Keratinocyte (primary cell): ENCODE measurements at regions not wholly inside any gene's neighbourhood (a gene's known extent, or its start where the extent isn't known, plus 50 kb on each side); places are given as distances from the start of the nearest gene placed in this dataset.

Source experiments
- DNase-seq: peaks from one replicate; pipeline ENCODE4 v3.0.0-alpha.2; 2011; ENCODE audit warnings: low read depth, missing footprints, low spot score
- FAIRE-seq: peaks from 2 replicates; lab custom pipeline; 2011; peaks lifted over from hg19 to GRCh38; lab: Jason Lieb, UNC
- H2AFZ ChIP-seq: 2 replicates; pipeline ENCODE4 v1.6.0; 2012; ENCODE audit warnings: low read length, control low read depth, inconsistent platforms; ENCODE audit not compliant: control insufficient read depth
- H3K27ac ChIP-seq: 2 replicates; pipeline ENCODE4 v1.5.1; 2011; ENCODE audit warnings: low read length; ENCODE audit not compliant: control insufficient read depth, insufficient read depth
- H3K27me3 ChIP-seq: 3 replicates; pipeline ENCODE4 v1.6.0; 2011; ENCODE audit warnings: low read length; ENCODE audit not compliant: control insufficient read depth, insufficient read depth; ENCODE audit errors: extremely low read depth
- H3K36me3 ChIP-seq, 2 experiments: 2 replicates in 1 of 2; 3 replicates in 1 of 2; pipeline ENCODE4 v1.5.1; 2011; ENCODE audit warnings: low read length in 2 of 2, mild to moderate bottlenecking in 1 of 2; ENCODE audit not compliant: control insufficient read depth in 2 of 2, insufficient read depth in 2 of 2; ENCODE audit errors: extremely low read depth in 1 of 2
- H3K4me1 ChIP-seq: 3 replicates; pipeline ENCODE4 v1.5.1; 2011; ENCODE audit warnings: low read length; ENCODE audit not compliant: control insufficient read depth, insufficient read depth; ENCODE audit errors: extremely low read depth
- H3K4me2 ChIP-seq: 3 replicates; pipeline ENCODE4 v1.6.0; 2011; ENCODE audit warnings: low read depth, low read length; ENCODE audit not compliant: control insufficient read depth, insufficient read depth; ENCODE audit errors: extremely low read depth
- H3K4me3 ChIP-seq, 3 experiments: fragments of 200-600 bp in 1 of 3; sonication (generic) in 1 of 3; 2 replicates in 2 of 3; 3 replicates in 1 of 3; pipeline ENCODE4 v1.5.1; 2011 to 2016; ENCODE audit warnings: low read length in 3 of 3, mild to moderate bottlenecking in 3 of 3, control low read depth in 2 of 3, inconsistent platforms in 1 of 3, low read depth in 1 of 3, mixed read lengths in 1 of 3, mixed run types in 1 of 3, moderate library complexity in 1 of 3; ENCODE audit not compliant: control insufficient read depth in 2 of 3, insufficient read depth in 2 of 3; ENCODE audit errors: extremely low read depth in 1 of 3
- H3K79me2 ChIP-seq: 2 replicates; pipeline ENCODE4 v1.6.0; 2012; ENCODE audit warnings: low read length; ENCODE audit not compliant: control insufficient read depth, insufficient read depth
- H3K9ac ChIP-seq: 3 replicates; pipeline ENCODE4 v1.6.0; 2011; ENCODE audit warnings: low read length; ENCODE audit not compliant: control insufficient read depth, insufficient read depth; ENCODE audit errors: extremely low read depth
- H3K9me1 ChIP-seq: 3 replicates; pipeline ENCODE4 v1.6.0; 2011; ENCODE audit warnings: low read length; ENCODE audit not compliant: control insufficient read depth, insufficient read depth; ENCODE audit errors: extremely low read depth
- H3K9me3 ChIP-seq: 2 replicates; pipeline ENCODE4 v1.5.1; 2012; ENCODE audit warnings: low read depth, low read length; ENCODE audit not compliant: control insufficient read depth
- H4K20me1 ChIP-seq: 3 replicates; pipeline ENCODE4 v1.6.0; 2011; ENCODE audit warnings: low read length; ENCODE audit not compliant: control insufficient read depth, insufficient read depth; ENCODE audit errors: extremely low read depth
- CTCF ChIP-seq, 3 experiments: IDR thresholded peaks in 1 of 3; conservative IDR thresholded peaks in 1 of 3; optimal IDR thresholded peaks in 1 of 3; 2 replicates in 2 of 3; 3 replicates in 1 of 3; pipeline versions ENCODE3 to v1.5.1; 2011; ENCODE audit warnings: low read length in 3 of 3, mild to moderate bottlenecking in 3 of 3, moderate library complexity in 2 of 3, control low read depth in 1 of 3, inconsistent platforms in 1 of 3; ENCODE audit not compliant: insufficient read depth in 2 of 3; ENCODE audit errors: extremely low read depth in 1 of 3
- EZH2 ChIP-seq: IDR thresholded peaks from one replicate; pipeline ENCODE4 v1.6.1; 2012; ENCODE audit warnings: inconsistent platforms, mild to moderate bottlenecking, low read length, moderate library complexity
- dilution Hi-C: fragments of 300-500 bp; cut with MboI; formaldehyde crosslinking; loops from one replicate; pipeline ENCODE4 v1.7.0; 2020; ENCODE audit warnings: low sequenced_read_pairs; ENCODE audit not compliant: extremely low pct_ligation_motif_present

DNA sequence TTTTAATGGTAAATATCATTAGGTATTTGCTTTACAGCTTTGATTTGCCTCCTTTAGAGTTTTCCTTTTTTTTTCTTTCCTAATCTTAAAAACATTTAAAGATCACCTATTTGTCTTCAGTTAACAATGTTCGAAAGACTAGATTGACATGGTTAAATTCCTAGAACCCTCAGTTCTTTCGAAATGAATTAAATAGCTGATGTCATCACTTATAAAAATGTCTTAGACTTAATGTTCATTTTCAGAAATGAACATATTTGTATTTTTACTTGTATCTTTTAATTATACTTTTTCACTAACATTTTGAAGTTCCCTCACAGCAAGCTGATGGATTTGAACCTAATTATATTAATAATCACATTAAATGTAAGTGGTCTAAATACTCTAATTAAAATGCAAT lies 205.3 kb upstream of the IRX4 start:
- Histone ChIP-seq H3K79me2 (no peaks in the 10 kb centered on the region), H3K4me1 (no peaks in the 10 kb centered on the region), H3K27ac (no peak overlapping the region), H3K4me2 (no peak overlapping the region), H3K36me3 (no peaks in the 10 kb centered on the region), H3K9me3 (no peaks in the 10 kb centered on the region), H4K20me1 (no peaks in the 10 kb centered on the region), H2AFZ (no peak overlapping the region), H3K4me3 (no peak overlapping the region), H3K9me1 (no peaks in the 10 kb centered on the region), H3K27me3 (no peaks in the 10 kb centered on the region), H3K9ac (no peak overlapping the region)
- no peak for DNase-seq
- FAIRE-seq, result no peak
- TF ChIP-seq CTCF (optimal IDR thresholded peaks at IDR 0.05 in 1 of 3, IDR thresholded peaks at IDR 0.05 in 1 of 3, conservative IDR thresholded peaks at IDR 0.05 in 1 of 3; ENCODE audit: extremely low read depth in 1 of 3, insufficient read depth in 2 of 3, low read length in 3 of 3) (no peak), EZH2 (no peak)
- dilution Hi-C loops, result no loop called here

GRCh38 chr5:2075365-2075764 lies 192.6 kb upstream of the IRX4 start:
- Histone ChIP-seq H3K9ac (no peak overlapping the region), H3K4me2 (no peak overlapping the region), H3K27ac (no peak overlapping the region), H3K4me1 (no peaks in the 10 kb centered on the region), H3K9me1 (no peaks in the 10 kb centered on the region), H3K36me3 (no peaks in the 10 kb centered on the region), H3K79me2 (no peaks in the 10 kb centered on the region), H3K27me3 (no peaks in the 10 kb centered on the region), H2AFZ (no peak overlapping the region), H3K9me3 (no peaks in the 10 kb centered on the region), H3K4me3 (no peak overlapping the region), H4K20me1 (no peaks in the 10 kb centered on the region)
- TF ChIP-seq CTCF (optimal IDR thresholded peaks at IDR 0.05 in 1 of 3, IDR thresholded peaks at IDR 0.05 in 1 of 3, conservative IDR thresholded peaks at IDR 0.05 in 1 of 3; ENCODE audit: extremely low read depth in 1 of 3, insufficient read depth in 2 of 3, low read length in 3 of 3), result no peak
- no peak for DNase-seq
- dilution Hi-C loops, result no loop called here
- FAIRE-seq, result no peak
